GM12878 (cell line): ENCODE measurements at regions not wholly inside any gene's neighbourhood (a gene's known extent, or its start where the extent isn't known, plus 50 kb on each side); places are given as distances from the start of the nearest gene placed in this dataset.

Experiments used
- CBX5 ChIP-seq: sonication (generic); IDR thresholded peaks from 2 replicates; pipeline ENCODE4 v1.6.1; 2016; ENCODE audit warnings: low read depth, moderate library complexity, mild to moderate bottlenecking, inconsistent platforms
- E4F1 ChIP-seq: fragments of 450-650 bp; IDR thresholded peaks from 2 replicates; pipeline ENCODE4 v1.6.1; 2018; ENCODE audit warnings: borderline replicate concordance, mild to moderate bottlenecking; ENCODE audit not compliant: partially characterized antibody

- TF ChIP-seq E4F1 (no peak), CBX5 (no peak)
These were observed 139.5 kb downstream of the TMEM121 start for GRCh38 chr14:105665951-105666277.
